K562 (cell line): ENCODE measurements at regions not wholly inside any gene's neighbourhood (a gene's known extent, or its start where the extent isn't known, plus 50 kb on each side); places are given as distances from the start of the nearest gene placed in this dataset.

Experiments used
- ATAC-seq: fragments of 200-7000 bp; cut with Tn5 transposase; 3 replicates; pipeline ENCODE4 v1.9.1; 2020; ENCODE audit warnings: moderate library complexity
- BruUV-seq: library from RNA; stranded (reverse); fragments of 400-500 nt; replicated peaks from 2 replicates; lab custom pipeline; 2021; lab: Mats Ljungman, UMichigan
- CTCF ChIA-PET: fragments of 300-600 bp; formaldehyde crosslinking; extraction: SDS; loops from one replicate; lab custom pipeline; 2021; ENCODE audit warnings: low intra/inter-chr PET ratio; lab: Yijun Ruan, JAX
- POLR2A ChIA-PET: fragments of 300-600, 350-650 bp; sonication (Branson Sonifier 250); formaldehyde crosslinking; extraction: SDS; loops from one replicate; lab custom pipeline; 2021; ENCODE audit warnings: antibody characterized with exemption, inconsistent platforms; lab: Yijun Ruan, JAX
- DNase-seq, 4 experiments: peaks; one replicate each; pipeline versions ENCODE4 v3.0.0 to v3.0.0-alpha.2; 2011 to 2018; ENCODE audit warnings: low spot score in 3 of 4, mixed read lengths in 3 of 4; ENCODE audit errors: extremely low read depth in 1 of 4
- FAIRE-seq: peaks from 2 replicates; lab custom pipeline; 2011; peaks lifted over from hg19 to GRCh38; lab: Jason Lieb, UNC
- H2AFZ ChIP-seq: 2 replicates; pipeline ENCODE4 v1.6.0; 2011; ENCODE audit warnings: low read depth, low read length, control low read depth, inconsistent platforms
- H3K27ac ChIP-seq: fragments of 200-600 bp; 3 replicates; pipeline ENCODE4 v1.8.0; 2011; ENCODE audit warnings: low read depth, mild to moderate bottlenecking, control low read depth, inconsistent platforms, low read length, moderate library complexity, mixed read lengths; ENCODE audit errors: extremely low read depth
- H3K27me3 ChIP-seq, 2 experiments: fragments of 300-600 bp in 1 of 2; 2 replicates in 1 of 2; 3 replicates in 1 of 2; pipeline versions ENCODE4 v1.6.0 to v1.8.0; 2011; ENCODE audit warnings: inconsistent platforms in 2 of 2, low read length in 2 of 2, mild to moderate bottlenecking in 1 of 2, mixed read lengths in 1 of 2, moderate library complexity in 1 of 2; ENCODE audit not compliant: control insufficient read depth in 2 of 2, insufficient read depth in 2 of 2
- H3K36me3 ChIP-seq: fragments of 300-600 bp; 3 replicates; pipeline ENCODE4 v1.8.0; 2011; ENCODE audit warnings: mild to moderate bottlenecking, low read length, inconsistent platforms; ENCODE audit not compliant: control insufficient read depth, insufficient read depth
- H3K4me1 ChIP-seq, 2 experiments: fragments of 200-600 bp in 1 of 2; replicated peaks in 1 of 2; 2 replicates in 1 of 2; 3 replicates in 1 of 2; pipeline versions ENCODE4 v1.5.1 to v1.8.0; 2011; ENCODE audit warnings: inconsistent platforms in 2 of 2, low read length in 2 of 2, mild to moderate bottlenecking in 1 of 2, mixed read lengths in 1 of 2, moderate library complexity in 1 of 2; ENCODE audit not compliant: control insufficient read depth in 2 of 2, insufficient read depth in 2 of 2
- H3K4me2 ChIP-seq: 2 replicates; pipeline ENCODE4 v1.6.1; 2011; ENCODE audit warnings: low read length, control low read depth, inconsistent platforms, mixed read lengths; ENCODE audit not compliant: insufficient read depth
- H3K4me3 ChIP-seq: fragments of 200-600 bp; sonication (generic), shearing (Covaris generic); 2 replicates; pipeline ENCODE4 v1.5.1; 2016; ENCODE audit warnings: control low read depth, inconsistent platforms
- H3K79me2 ChIP-seq: fragments of 200-600 bp; 3 replicates; pipeline ENCODE4 v1.8.0; 2011; ENCODE audit warnings: low read length, inconsistent platforms; ENCODE audit not compliant: control insufficient read depth, insufficient read depth
- H3K9ac ChIP-seq, 2 experiments: 2 replicates each; pipeline versions ENCODE4 v1.6.0 to v1.6.1; 2011; ENCODE audit warnings: low read depth in 2 of 2, low read length in 2 of 2, control low read depth in 1 of 2, inconsistent platforms in 1 of 2, mild to moderate bottlenecking in 1 of 2, mixed read lengths in 1 of 2; ENCODE audit not compliant: insufficient read depth in 1 of 2
- H3K9me1 ChIP-seq: one replicate; pipeline ENCODE4 v1.6.0; 2011; ENCODE audit warnings: inconsistent platforms, mild to moderate bottlenecking, low read length, moderate library complexity; ENCODE audit not compliant: control insufficient read depth, insufficient read depth
- H3K9me3 ChIP-seq: replicated peaks from 2 replicates; pipeline ENCODE4 v1.5.1; 2011; ENCODE audit warnings: low read depth, low read length, inconsistent platforms; ENCODE audit not compliant: control insufficient read depth, insufficient read depth
- H4K20me1 ChIP-seq: replicated peaks from 2 replicates; pipeline ENCODE4 v1.6.1; 2011; ENCODE audit warnings: low read length, inconsistent platforms, mixed read lengths; ENCODE audit not compliant: control insufficient read depth, insufficient read depth
- C11orf30 ChIP-seq: fragments of 450-650 bp; IDR thresholded peaks from 2 replicates; pipeline ENCODE4 v1.6.1; 2016; ENCODE audit warnings: low read depth, mild to moderate bottlenecking
- E2F3 ChIP-seq: fragments of 250-450 bp; sonication (Bioruptor Pico); IDR thresholded peaks from 2 replicates; pipeline ENCODE4 v1.4.0; 2020; ENCODE audit warnings: mild to moderate bottlenecking
- GATAD2B ChIP-seq: fragments of 450-650 bp; IDR thresholded peaks from 2 replicates; pipeline ENCODE4 v1.6.1; 2017; ENCODE audit warnings: mild to moderate bottlenecking, borderline replicate concordance
- MAFF ChIP-seq: IDR thresholded peaks from 2 replicates; pipeline ENCODE4 v1.6.1; 2012; ENCODE audit warnings: low read length, improper control_type of control experiment
- MAFG ChIP-seq: fragments of 450-650 bp; conservative IDR thresholded peaks from 2 replicates; pipeline ENCODE4 v1.6.1; 2016; ENCODE audit warnings: missing genetic modification characterization, missing compliant biosample characterization
- MAFK ChIP-seq: IDR thresholded peaks from 2 replicates; pipeline ENCODE4 v1.6.1; 2011; ENCODE audit warnings: low read length, improper control_type of control experiment
- MCM7 ChIP-seq, 2 experiments: fragments of 450-650 bp; IDR thresholded peaks; 2 replicates each; pipeline ENCODE4 v1.6.1; 2016 to 2018
- MEF2D ChIP-seq: conservative IDR thresholded peaks from 2 replicates; pipeline ENCODE4 v1.6.1; 2016; ENCODE audit warnings: low read depth, missing genetic modification characterization, missing compliant biosample characterization
- MTA1 ChIP-seq: fragments of 450-650 bp; IDR thresholded peaks from 2 replicates; pipeline ENCODE4 v1.6.1; 2017; ENCODE audit warnings: borderline replicate concordance
- NFRKB ChIP-seq: fragments of 450-650 bp; IDR thresholded peaks from 2 replicates; pipeline ENCODE4 v1.6.1; 2016; ENCODE audit warnings: low read depth
- ZNF316 ChIP-seq: fragments of 450-650 bp; IDR thresholded peaks from 2 replicates; pipeline ENCODE4 v1.6.1; 2016
- WGBS: fragments of 100-300 bp; shearing (Covaris generic); methylation state at CpG from one replicate; pipeline ENCODE4 v1.1.6; 2016; ENCODE audit warnings: low coverage, mixed read lengths; ENCODE audit not compliant: insufficient coverage; ENCODE audit errors: missing lambda C conversion rate; 5-methylcytosine and 5-hydroxymethylcytosine counted together
- in situ Hi-C: fragments of 300-500 bp; cut with MboI; formaldehyde crosslinking; loops from 4 replicates; pipeline ENCODE4 v1.15.0; 2018; ENCODE audit warnings: inconsistent platforms, mixed read lengths
- intact Hi-C: fragments of 100-400 bp; cut with micrococcal nuclease; formaldehyde crosslinking; loops from 2 replicates; pipeline ENCODE4 v1.14.2; 2022

GRCh38 chr20:5376228-5376627 is 59.5 kb upstream of the PROKR2 start:
- Histone ChIP-seq H3K27ac (no peak overlapping the region), H3K9me1 (no peaks in the 10 kb centered on the region), H4K20me1 (no peaks in the 10 kb centered on the region), H3K27me3 (no peaks in the 10 kb centered on the region), H3K79me2 (no peaks in the 10 kb centered on the region), H2AFZ (no peak overlapping the region), H3K36me3 (no peaks in the 10 kb centered on the region), H3K4me2 (no peak overlapping the region), H3K9me3 (no peaks in the 10 kb centered on the region), H3K9ac (no peak overlapping the region), H3K4me1 (no peaks in the 10 kb centered on the region), H3K4me3 (no peak overlapping the region)
- intact Hi-C loops = no loop called here
- ATAC-seq = no peak
- in situ Hi-C loops = no loop called here
- DNase-seq = no peak
- CTCF ChIA-PET = no interaction called here
- no peak for FAIRE-seq
- TF ChIP-seq C11orf30 (peak; percentile 38; the same call in 1 of the 2 replicates), E2F3 (CRISPR knock-in tag) (no peak), ZNF316 (peak; percentile 55), GATAD2B (no peak), NFRKB (no peak), MAFK (0 out of 2 replicates have a peak, but pooled peaks have one; percentile 23), MAFF (peak; percentile 53; the same call in 1 of the 2 replicates), MEF2D (tag) (no peak), MAFG (peak; percentile 28)
- WGBS = 0% methylated on average over 6 of the region's 6 CpGs
- BruUV-seq = no TSS peak
- POLR2A ChIA-PET = no interaction called here

GRCh38 chr20:5374171-5374570 is 57.4 kb upstream of the PROKR2 start:
- Histone ChIP-seq H3K9me3 (no peaks in the 10 kb centered on the region), H3K4me3 (no peak overlapping the region), H3K9ac (no peak overlapping the region), H3K79me2 (no peaks in the 10 kb centered on the region), H3K4me2 (no peak overlapping the region), H4K20me1 (no peaks in the 10 kb centered on the region)
- BruUV-seq = no TSS peak
- ChIA-PET POLR2A (no interaction called here), CTCF (no interaction called here)
- no peak for DNase-seq
- WGBS = 0% methylated on average over 4 of the region's 5 CpGs
- in situ Hi-C loops = no loop called here
- no peak for TF ChIP-seq MTA1
- TF ChIP-seq MCM7 (IDR thresholded peaks at IDR 0.05) = no peak
- TF ChIP-seq, all 486 proteins: peak for 0
- Histone ChIP-seq H3K36me3 (no peaks in the 10 kb centered on the region), H3K9me1 (no peaks in the 10 kb centered on the region), H3K27me3 (no peaks in the 10 kb centered on the region), H2AFZ (no peak overlapping the region), H3K27ac (no peak overlapping the region), H3K4me1 (no peaks in the 10 kb centered on the region)
- intact Hi-C loops = no loop called here
- no peak for FAIRE-seq
- no peak for ATAC-seq
